Neutrophil (primary cell): ENCODE measurements at regions not wholly inside any gene's neighbourhood (a gene's known extent, or its start where the extent isn't known, plus 50 kb on each side); places are given as distances from the start of the nearest gene placed in this dataset.

Experiments
- H3K27ac ChIP-seq: fragments of 200-600 bp; sonication (generic); 2 replicates; pipeline ENCODE4 v1.5.1; 2016; ENCODE audit warnings: mild to moderate bottlenecking, moderate library complexity
- H3K27me3 ChIP-seq: fragments of 200-600 bp; sonication (generic); 2 replicates; pipeline ENCODE4 v1.6.0; 2016; ENCODE audit warnings: mild to moderate bottlenecking
- H3K36me3 ChIP-seq: fragments of 200-600 bp; sonication (generic); 2 replicates; pipeline ENCODE4 v1.5.1; 2017
- H3K4me1 ChIP-seq, 2 experiments: fragments of 200-600 bp in 1 of 2; sonication (generic) in 1 of 2; 1 replicate in 1 of 2; 2 replicates in 1 of 2; pipeline versions ENCODE4 v1.5.1 to v1.6.1; 2013 to 2016; ENCODE audit warnings: low read depth in 1 of 2, low read length in 1 of 2, mild to moderate bottlenecking in 1 of 2, moderate library complexity in 1 of 2; ENCODE audit not compliant: control insufficient read depth in 1 of 2, insufficient read depth in 1 of 2
- H3K4me3 ChIP-seq, 2 experiments: fragments of 200-600 bp in 1 of 2; sonication (generic) in 1 of 2; 1 replicate in 1 of 2; 2 replicates in 1 of 2; pipeline ENCODE4 v1.5.1; 2013 to 2016; ENCODE audit warnings: low read depth in 1 of 2, low read length in 1 of 2, mild to moderate bottlenecking in 1 of 2, moderate library complexity in 1 of 2
- H3K9me3 ChIP-seq: fragments of 200-600 bp; sonication (generic); 2 replicates; pipeline ENCODE4 v1.5.1; 2016
- TF ChIP-seq, protein P1 (sequence below): fragments of 200-600 bp; sonication (generic); IDR thresholded peaks from 2 replicates; pipeline ENCODE4 v1.5.1; 2016; ENCODE audit warnings: antibody characterized with exemption

DNA sequence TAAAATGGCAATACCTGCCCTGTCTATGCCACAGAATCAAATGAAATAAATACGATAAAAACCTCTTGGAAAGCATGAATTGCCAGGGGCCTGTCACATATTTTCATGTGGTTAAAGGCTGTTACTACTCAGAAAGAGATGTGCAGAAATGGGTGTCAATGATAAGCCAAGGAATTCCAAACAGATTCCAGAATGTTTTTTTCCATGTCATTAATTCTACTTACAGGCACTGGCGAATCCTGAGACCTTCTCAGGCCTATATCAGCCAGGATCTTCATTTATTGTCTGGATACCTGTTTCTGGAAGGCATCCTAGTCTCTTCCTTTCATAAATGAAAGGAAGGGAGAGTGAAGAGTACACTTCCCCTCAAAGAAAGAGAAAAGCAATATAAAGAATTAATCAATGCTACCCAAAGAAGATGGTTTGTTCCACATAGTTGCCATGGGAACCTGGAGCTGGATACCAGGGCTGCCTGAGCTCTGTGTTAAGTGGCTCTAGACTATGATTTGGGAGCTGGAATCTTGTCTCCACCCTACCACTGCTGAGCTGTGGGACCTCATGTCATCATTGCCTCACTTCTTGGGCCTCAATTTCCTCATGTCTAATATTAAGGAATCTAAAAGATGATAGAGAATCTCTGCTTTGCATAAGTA lies 335.1 kb upstream of the SKOR2 start:
- no peaks in the 10 kb centered on the region for H3K9me3 ChIP-seq
- H3K4me1 ChIP-seq, result no peaks in the 10 kb centered on the region
- TF ChIP-seq, protein P1, sequence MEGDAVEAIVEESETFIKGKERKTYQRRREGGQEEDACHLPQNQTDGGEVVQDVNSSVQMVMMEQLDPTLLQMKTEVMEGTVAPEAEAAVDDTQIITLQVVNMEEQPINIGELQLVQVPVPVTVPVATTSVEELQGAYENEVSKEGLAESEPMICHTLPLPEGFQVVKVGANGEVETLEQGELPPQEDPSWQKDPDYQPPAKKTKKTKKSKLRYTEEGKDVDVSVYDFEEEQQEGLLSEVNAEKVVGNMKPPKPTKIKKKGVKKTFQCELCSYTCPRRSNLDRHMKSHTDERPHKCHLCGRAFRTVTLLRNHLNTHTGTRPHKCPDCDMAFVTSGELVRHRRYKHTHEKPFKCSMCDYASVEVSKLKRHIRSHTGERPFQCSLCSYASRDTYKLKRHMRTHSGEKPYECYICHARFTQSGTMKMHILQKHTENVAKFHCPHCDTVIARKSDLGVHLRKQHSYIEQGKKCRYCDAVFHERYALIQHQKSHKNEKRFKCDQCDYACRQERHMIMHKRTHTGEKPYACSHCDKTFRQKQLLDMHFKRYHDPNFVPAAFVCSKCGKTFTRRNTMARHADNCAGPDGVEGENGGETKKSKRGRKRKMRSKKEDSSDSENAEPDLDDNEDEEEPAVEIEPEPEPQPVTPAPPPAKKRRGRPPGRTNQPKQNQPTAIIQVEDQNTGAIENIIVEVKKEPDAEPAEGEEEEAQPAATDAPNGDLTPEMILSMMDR, result no peak

DNA sequence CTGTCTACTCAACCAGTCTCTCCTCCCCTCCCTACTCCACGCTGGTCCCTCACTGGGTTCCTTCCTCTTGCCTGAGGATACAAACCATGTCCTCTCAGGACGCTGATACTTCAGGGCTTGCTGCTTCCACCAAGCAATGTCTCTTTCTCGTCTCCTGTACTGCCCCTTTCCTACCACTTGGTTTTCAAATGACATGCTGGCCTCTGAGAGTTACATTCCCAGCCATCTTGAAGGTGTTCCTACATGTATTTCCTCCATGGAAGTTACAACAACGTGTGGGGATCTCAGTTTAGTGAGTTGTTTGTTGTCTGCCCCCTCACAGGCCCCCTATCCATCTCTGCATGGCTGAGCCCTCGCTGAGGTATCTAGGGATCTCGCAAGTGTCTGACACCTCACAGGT lies 334.5 kb upstream of the SKOR2 start:
- TF ChIP-seq, protein P1, result no peak
- Histone ChIP-seq H3K9me3 (no peaks in the 10 kb centered on the region), H3K27ac (no peak overlapping the region), H3K36me3 (no peaks in the 10 kb centered on the region), H3K4me3 (no peak overlapping the region), H3K27me3 (peaks cover 4% of the 10 kb centered on the region), H3K4me1 (no peaks in the 10 kb centered on the region)

More for the DNA sequence above, 335.1 kb upstream of the SKOR2 start:
- no peak overlapping the region for H3K27ac ChIP-seq
- no peaks in the 10 kb centered on the region for H3K36me3 ChIP-seq
- H3K27me3 ChIP-seq, result peaks cover 4% of the 10 kb centered on the region
- no peak overlapping the region for H3K4me3 ChIP-seq

DNA sequence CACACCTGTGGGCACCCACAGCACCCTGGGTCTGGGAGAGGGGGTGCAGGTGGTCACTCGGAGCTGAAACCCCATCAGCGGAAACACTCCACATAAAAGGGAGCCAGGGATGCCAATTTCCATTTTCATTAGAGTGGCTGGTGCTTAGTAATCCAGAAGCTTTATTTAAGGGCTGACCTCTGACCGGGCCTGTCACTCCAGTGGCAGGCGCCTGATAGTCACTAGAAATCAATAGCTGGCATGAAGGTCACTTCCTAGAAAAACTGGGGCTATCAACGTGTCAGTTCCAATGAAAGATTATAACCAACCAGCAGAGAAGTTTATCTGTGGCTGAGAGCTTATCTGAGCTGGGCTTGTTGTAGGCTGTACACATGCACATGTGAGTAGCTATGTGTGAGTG lies 333.7 kb upstream of the SKOR2 start:
- no peaks in the 10 kb centered on the region for H3K4me1 ChIP-seq
- no peaks in the 10 kb centered on the region for H3K9me3 ChIP-seq
- peaks cover 4% of the 10 kb centered on the region for H3K27me3 ChIP-seq
- no peaks in the 10 kb centered on the region for H3K36me3 ChIP-seq
- H3K27ac ChIP-seq, result no peak overlapping the region
- H3K4me3 ChIP-seq, result no peak overlapping the region
- TF ChIP-seq, protein P1, result no peak

DNA sequence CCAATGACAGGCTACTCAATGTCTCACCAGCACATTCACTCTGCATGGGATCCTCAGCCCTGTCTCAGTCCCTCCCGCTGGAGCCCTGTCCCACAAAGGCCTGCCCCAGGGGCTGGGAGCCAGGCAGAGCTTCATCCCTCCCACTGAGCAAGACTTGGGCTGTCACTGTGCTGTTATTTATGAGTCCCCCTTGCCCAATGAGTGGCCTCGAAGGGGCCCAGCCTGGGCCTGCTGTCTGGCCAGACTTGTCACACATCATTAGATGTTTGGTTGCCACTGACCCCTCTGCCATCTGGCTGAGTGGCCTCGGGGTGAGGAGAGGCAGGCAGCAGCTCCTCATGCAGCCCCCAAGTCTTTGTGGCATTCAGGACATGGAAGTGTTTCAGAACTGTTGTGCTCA lies 330.6 kb upstream of the SKOR2 start:
- Histone ChIP-seq H3K9me3 (no peaks in the 10 kb centered on the region), H3K27ac (no peak overlapping the region), H3K36me3 (no peaks in the 10 kb centered on the region), H3K4me1 (no peaks in the 10 kb centered on the region), H3K27me3 (peaks cover 8% of the 10 kb centered on the region), H3K4me3 (no peak overlapping the region)
- TF ChIP-seq, protein P1, result no peak

DNA sequence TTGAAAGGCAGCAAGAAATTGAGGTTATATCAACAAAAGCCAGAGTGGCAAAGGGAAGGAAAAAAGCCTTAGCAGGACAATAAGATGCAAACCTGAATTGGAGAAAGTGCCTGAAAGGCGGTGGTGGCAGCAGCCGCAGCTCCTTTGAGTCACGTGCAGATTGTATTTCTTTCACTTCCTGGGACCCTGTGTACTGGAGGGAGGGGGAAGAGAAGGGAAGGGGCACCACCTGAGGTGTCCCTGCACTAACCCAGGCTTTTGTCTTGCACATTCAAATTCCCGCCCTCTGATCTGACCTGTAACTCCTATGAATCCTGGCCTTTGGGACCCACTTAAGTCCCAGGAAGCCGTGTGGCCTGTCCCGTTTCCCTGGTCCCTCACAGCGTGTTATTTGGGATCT lies 326.1 kb upstream of the SKOR2 start:
- TF ChIP-seq, protein P1, result no peak
- no peak overlapping the region for H3K27ac ChIP-seq
- no peak overlapping the region for H3K4me3 ChIP-seq
- peaks cover 20% of the 10 kb centered on the region for H3K27me3 ChIP-seq
- no peaks in the 10 kb centered on the region for H3K36me3 ChIP-seq
- no peaks in the 10 kb centered on the region for H3K4me1 ChIP-seq
- H3K9me3 ChIP-seq, result no peaks in the 10 kb centered on the region
